Activated naive CD4-positive, alpha-beta T cell treated with anti-CD3 and anti-CD28 coated beads, Interleukin-2, amount 10 ng/mL, durations not matched to agents 7 days and 5 days (primary cell): ENCODE measurements at regions not wholly inside any gene's neighbourhood (a gene's known extent, or its start where the extent isn't known, plus 50 kb on each side); places are given as distances from the start of the nearest gene placed in this dataset.

Source experiments
- CTCF ChIA-PET: fragments of 350-600 bp; sonication (Branson Sonifier 250); formaldehyde crosslinking; loops from one replicate; lab custom pipeline; 2021; ENCODE audit warnings: antibody characterized with exemption; lab: Charles Lee
- DNase-seq: peaks from one replicate; pipeline ENCODE4 v3.0.0-alpha.2; 2020
- H3K27ac Mint-ChIP-seq: one replicate; pipeline ENCODE4 v1.8.0; 2021; ENCODE audit warnings: mild to moderate bottlenecking, moderate library complexity, mixed read lengths
- H3K27me3 Mint-ChIP-seq: one replicate; pipeline ENCODE4 v1.8.0; 2021; ENCODE audit warnings: mild to moderate bottlenecking, mixed read lengths
- H3K36me3 Mint-ChIP-seq: one replicate; pipeline ENCODE4 v1.8.0; 2021; ENCODE audit warnings: mixed read lengths
- H3K4me1 Mint-ChIP-seq: one replicate; pipeline ENCODE4 v1.8.0; 2021; ENCODE audit warnings: mixed read lengths
- H3K4me3 Mint-ChIP-seq: one replicate; pipeline ENCODE4 v1.8.0; 2021; ENCODE audit warnings: mild to moderate bottlenecking, moderate library complexity, mixed read lengths
- H3K9me3 Mint-ChIP-seq: one replicate; pipeline ENCODE4 v1.8.0; 2021; ENCODE audit warnings: mixed read lengths

DNA sequence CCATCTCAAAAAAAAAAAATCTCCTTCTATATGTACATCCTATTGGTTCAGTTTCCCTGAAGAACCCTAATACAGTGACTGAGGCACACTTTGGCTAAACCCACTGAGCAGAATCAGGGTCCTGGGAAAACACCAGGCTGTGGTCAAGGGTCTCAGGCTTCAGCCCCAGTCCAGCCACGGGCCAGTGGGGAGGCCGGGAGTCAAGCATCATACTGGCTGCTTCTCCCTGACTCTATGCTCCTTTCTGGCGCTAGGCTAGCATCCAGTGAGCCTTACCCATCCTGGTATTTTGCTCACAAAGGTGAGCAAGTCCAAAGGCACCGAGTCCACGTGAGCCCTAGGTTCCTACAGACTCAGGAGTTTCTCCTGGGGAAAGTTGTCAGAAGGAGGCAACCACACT lies 752.5 kb downstream of the BRD1 start:
- CTCF ChIA-PET, result no interaction called here
- no peak overlapping the region for H3K27ac Mint-ChIP-seq
- H3K27me3 Mint-ChIP-seq, result peaks cover 4% of the 10 kb centered on the region
- H3K4me1 Mint-ChIP-seq, result no peaks in the 10 kb centered on the region
- no peak overlapping the region for H3K4me3 Mint-ChIP-seq
- no peak for DNase-seq
- H3K9me3 Mint-ChIP-seq, result no peaks in the 10 kb centered on the region
- H3K36me3 Mint-ChIP-seq, result no peaks in the 10 kb centered on the region

DNA sequence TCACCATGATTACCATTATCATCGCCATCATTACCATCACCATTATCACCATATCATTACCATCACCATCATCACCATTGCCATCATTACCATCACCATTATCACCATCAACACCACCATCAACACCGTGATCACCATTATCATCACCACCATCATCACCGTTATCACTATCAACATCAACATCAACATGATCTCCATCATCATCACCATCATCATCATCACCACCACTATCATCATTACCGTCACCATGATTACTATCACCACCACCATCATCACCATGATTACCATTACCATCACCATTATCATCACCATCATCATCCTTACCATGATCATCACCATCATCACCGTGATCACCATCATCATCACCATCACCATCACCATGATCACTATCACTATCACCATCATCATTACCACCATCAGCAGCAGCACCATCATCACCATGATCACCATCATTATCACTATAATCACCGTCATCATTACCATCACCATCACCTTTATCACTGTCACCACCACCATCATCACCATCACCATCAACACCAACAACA lies 753.7 kb downstream of the BRD1 start:
- no peaks in the 10 kb centered on the region for H3K9me3 Mint-ChIP-seq

DNA sequence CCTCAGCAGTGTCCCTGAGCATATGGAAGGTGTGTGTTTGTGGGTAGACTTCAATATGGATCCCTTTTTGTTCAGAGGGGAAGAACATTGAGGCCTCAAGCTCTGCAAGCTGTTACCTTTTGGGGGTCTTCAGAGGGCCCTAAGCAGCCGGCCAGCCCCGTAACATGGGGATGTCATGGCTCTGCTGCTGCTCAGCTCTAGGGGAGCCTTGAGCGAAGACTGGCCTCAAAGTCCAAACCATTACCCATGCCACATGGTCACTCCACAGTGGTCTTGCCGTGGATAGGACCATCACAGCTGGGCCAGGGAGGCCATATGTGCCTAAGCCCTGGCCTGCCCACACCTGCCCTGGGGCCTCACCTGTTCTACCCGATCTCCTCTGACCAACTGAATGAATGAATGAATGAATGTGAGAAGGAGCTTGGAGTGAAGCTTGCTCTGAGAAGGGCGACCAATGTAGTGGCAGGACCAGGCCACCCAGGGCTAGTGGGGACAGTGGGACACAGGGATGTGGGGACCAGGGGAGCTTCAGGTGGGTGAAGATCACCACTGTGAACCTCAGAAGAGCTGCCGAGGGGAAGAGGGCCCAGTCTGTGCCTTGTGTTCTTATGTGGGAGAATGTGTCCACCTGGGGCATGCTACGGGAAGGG lies 754.6 kb downstream of the BRD1 start:
- Mint-ChIP-seq H3K4me1 (no peaks in the 10 kb centered on the region), H3K36me3 (no peaks in the 10 kb centered on the region)
- CTCF ChIA-PET, result no interaction called here

More for the DNA sequence above, 753.7 kb downstream of the BRD1 start:
- CTCF ChIA-PET, result no interaction called here
- Mint-ChIP-seq H3K27ac (no peak overlapping the region), H3K4me3 (no peak overlapping the region), H3K4me1 (no peaks in the 10 kb centered on the region), H3K27me3 (peaks cover 4% of the 10 kb centered on the region), H3K36me3 (no peaks in the 10 kb centered on the region)
- DNase-seq, result no peak

DNA sequence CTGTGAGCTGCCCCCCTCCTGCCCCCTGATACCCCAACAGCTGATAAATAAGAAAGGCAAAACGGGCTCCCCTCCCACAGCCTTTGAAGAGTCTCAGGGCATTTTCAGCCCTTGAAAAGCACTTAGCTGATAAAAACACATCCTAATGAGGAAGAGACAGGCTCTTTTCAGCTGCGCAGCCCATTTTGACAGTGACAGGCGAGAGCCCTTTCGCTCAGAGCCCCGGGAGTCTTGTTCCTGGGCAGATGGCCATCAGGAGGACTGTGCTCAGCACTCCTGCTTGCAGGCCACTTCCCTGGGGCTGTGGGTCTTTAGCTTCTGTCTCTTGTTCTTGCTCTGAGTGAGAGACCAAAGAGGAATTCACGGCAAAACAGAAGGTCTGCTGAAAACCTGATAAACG lies 757.2 kb downstream of the BRD1 start:
- Mint-ChIP-seq H3K4me1 (no peaks in the 10 kb centered on the region), H3K36me3 (no peaks in the 10 kb centered on the region), H3K27ac (no peak overlapping the region), H3K9me3 (no peaks in the 10 kb centered on the region), H3K27me3 (peaks cover 4% of the 10 kb centered on the region), H3K4me3 (no peak overlapping the region)
- CTCF ChIA-PET, result no interaction called here
- no peak for DNase-seq

More for the DNA sequence above, 754.6 kb downstream of the BRD1 start:
- no peak for DNase-seq
- H3K9me3 Mint-ChIP-seq, result no peaks in the 10 kb centered on the region
- H3K27me3 Mint-ChIP-seq, result peaks cover 4% of the 10 kb centered on the region
- no peak overlapping the region for H3K4me3 Mint-ChIP-seq
- H3K27ac Mint-ChIP-seq, result no peak overlapping the region

DNA sequence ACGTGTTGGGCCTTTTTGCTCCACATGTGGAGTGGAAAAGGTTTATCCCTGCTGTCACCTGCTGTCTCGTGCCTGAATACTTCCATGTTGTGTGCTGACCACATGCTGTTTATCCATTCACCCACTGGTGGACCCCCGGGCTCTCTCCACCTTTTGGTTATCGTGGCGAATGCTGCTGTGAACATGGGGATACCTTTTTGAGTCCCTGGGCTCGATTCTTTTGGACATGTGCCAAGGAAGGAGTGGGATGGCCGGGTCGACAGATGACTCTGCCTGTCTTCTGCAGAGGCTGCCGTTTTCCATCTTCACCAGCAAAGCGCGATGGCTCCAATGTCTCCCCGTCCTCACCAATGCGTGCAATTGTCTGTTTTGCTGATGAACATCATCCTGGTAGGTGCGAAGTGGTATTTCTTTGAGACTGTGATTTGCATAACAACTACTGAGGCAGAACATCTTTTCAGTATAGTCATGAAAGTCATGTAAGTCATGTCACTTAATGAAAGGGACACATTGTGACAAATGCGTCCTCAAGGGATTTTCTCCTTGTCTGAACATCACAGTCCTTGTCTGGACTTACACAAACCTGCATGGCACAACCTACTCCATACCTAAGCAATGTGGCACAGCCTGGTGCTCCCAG lies 758.7 kb downstream of the BRD1 start:
- Mint-ChIP-seq H3K27me3 (peaks cover 4% of the 10 kb centered on the region), H3K36me3 (no peaks in the 10 kb centered on the region), H3K9me3 (no peaks in the 10 kb centered on the region), H3K4me3 (no peak overlapping the region), H3K27ac (no peak overlapping the region), H3K4me1 (no peaks in the 10 kb centered on the region)
- CTCF ChIA-PET, result no interaction called here
- DNase-seq, result no peak

DNA sequence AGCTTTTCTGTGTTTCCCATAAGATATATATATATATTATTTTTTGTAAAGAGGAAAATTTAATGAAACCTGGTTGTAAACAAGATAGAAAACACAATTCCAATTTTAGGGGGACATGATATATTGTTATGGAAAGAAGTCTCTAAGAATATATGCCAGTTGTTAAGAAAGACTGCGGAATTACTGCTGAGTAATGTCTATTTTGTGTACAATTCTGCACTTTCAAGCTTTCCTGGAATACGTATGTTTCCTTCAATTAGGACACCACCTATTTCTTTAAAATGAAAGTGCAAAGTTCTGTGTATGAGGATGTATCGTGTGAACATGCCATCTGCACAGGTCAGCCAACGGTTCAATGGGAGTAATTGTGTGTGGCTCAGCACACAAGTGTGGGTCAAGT lies 760.2 kb downstream of the BRD1 start:
- no peaks in the 10 kb centered on the region for H3K36me3 Mint-ChIP-seq
- DNase-seq, result no peak
- CTCF ChIA-PET, result no interaction called here
- peaks cover 12% of the 10 kb centered on the region for H3K27me3 Mint-ChIP-seq
- H3K9me3 Mint-ChIP-seq, result no peaks in the 10 kb centered on the region
- no peaks in the 10 kb centered on the region for H3K4me1 Mint-ChIP-seq
- H3K27ac Mint-ChIP-seq, result no peak overlapping the region
- H3K4me3 Mint-ChIP-seq, result no peak overlapping the region

DNA sequence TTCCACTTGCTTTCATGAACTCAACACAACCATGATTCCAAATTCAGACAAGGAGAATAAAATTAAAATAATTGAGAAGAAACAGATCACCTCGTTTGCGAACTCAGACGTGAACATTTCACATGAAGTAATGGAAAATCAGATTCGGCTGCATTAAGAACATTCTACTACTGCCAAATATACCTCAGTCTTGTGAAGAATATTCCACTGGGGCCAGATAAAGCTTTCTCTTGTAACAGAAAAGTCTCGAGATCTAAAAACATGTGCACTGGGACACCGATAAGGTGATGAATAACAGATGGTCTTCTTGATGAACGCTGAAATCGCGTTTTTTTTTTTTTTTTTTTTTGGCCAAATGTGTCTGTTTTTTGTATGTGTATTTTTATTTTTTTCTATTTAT lies 761.1 kb downstream of the BRD1 start:
- peaks cover 18% of the 10 kb centered on the region for H3K27me3 Mint-ChIP-seq
- H3K4me1 Mint-ChIP-seq, result no peaks in the 10 kb centered on the region
- H3K27ac Mint-ChIP-seq, result no peak overlapping the region
- no peaks in the 10 kb centered on the region for H3K9me3 Mint-ChIP-seq
- H3K36me3 Mint-ChIP-seq, result no peaks in the 10 kb centered on the region
- no peak overlapping the region for H3K4me3 Mint-ChIP-seq
- CTCF ChIA-PET, result no interaction called here
- no peak for DNase-seq

DNA sequence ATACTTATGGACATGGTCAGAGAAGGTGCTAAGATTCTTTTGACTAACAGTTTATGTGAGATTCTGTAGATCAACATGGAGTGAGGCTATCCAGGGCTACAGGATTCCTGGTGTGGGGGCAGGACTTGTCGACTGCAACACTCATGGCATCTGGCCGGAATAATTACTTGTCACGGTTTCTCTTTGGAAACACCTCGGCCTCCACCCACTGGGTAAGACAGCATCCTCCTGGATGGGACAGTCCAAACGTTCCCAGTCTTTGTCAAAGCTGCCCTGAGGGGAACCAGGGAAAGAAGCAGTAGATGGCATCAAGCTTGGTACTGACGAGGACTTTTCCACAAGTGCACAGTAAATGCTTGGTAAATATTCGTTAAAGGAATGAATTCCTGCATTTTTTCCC lies 762.8 kb downstream of the BRD1 start:
- H3K36me3 Mint-ChIP-seq, result no peaks in the 10 kb centered on the region
- no peaks in the 10 kb centered on the region for H3K4me1 Mint-ChIP-seq
- H3K27me3 Mint-ChIP-seq, result peaks cover 14% of the 10 kb centered on the region
- H3K4me3 Mint-ChIP-seq, result no peak overlapping the region
- H3K27ac Mint-ChIP-seq, result no peak overlapping the region
- H3K9me3 Mint-ChIP-seq, result no peaks in the 10 kb centered on the region
- DNase-seq, result no peak
- CTCF ChIA-PET, result no interaction called here

DNA sequence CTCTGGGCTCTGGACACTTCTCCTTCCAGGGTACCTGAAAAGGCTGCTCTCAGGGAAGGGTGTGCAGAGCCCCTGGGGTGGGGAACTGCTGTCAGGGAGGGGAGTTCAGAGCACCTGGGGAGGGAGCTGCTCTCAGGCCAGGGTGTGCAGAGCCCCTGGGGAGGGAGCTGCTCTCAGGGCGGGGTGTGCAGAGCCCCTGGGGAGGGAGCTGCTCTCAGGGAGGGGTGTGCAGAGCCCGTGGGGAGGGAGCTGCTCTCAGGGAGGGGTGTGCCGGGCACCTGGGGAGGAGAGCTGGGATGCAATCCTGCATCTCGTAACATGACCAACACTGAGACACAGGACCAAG lies 764.2 kb downstream of the BRD1 start:
- Mint-ChIP-seq H3K4me3 (no peak overlapping the region), H3K4me1 (no peaks in the 10 kb centered on the region), H3K27ac (no peak overlapping the region), H3K36me3 (no peaks in the 10 kb centered on the region), H3K27me3 (peaks cover 14% of the 10 kb centered on the region), H3K9me3 (no peaks in the 10 kb centered on the region)
- CTCF ChIA-PET, result no interaction called here
- no peak for DNase-seq

DNA sequence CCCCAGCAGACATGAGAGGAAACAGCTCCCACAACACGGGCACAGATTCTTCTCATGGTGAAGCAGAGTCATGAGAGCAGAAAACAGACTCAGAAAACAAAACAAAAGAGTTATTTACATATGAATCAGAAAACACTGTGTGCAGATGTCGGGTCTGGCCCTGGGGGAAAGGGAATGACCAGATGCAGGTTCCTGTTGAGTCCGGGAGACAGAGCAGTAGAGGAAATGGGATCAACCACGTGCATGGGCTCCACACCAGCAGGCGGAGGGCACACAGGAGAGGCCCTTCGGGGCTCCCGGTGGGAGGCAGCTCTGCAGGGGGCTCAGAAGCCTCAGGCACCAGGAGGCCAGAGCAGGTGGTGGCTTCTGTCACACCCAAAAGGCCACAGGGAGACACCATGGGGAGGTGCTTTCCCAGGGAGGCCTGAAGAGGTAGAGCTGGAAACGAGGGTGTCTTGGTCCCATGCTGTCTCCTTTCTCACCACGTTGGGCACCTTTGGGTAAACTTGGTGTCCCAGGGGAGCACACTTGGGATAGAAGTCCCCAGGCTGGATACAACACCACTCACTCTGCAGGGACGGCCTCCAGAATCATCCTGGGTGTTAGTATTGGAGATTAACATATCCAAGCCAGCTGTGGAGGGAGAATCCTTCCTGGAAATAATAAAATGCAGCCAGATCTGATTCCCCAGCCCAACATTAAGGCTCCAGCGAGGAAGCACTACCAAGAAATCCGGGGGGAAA lies 764.7 kb downstream of the BRD1 start:
- H3K9me3 Mint-ChIP-seq, result no peaks in the 10 kb centered on the region
- CTCF ChIA-PET, result no interaction called here
- peaks cover 14% of the 10 kb centered on the region for H3K27me3 Mint-ChIP-seq
- H3K4me1 Mint-ChIP-seq, result no peaks in the 10 kb centered on the region
- H3K27ac Mint-ChIP-seq, result no peak overlapping the region
- DNase-seq, result no peak
- H3K36me3 Mint-ChIP-seq, result no peaks in the 10 kb centered on the region
- H3K4me3 Mint-ChIP-seq, result no peak overlapping the region

DNA sequence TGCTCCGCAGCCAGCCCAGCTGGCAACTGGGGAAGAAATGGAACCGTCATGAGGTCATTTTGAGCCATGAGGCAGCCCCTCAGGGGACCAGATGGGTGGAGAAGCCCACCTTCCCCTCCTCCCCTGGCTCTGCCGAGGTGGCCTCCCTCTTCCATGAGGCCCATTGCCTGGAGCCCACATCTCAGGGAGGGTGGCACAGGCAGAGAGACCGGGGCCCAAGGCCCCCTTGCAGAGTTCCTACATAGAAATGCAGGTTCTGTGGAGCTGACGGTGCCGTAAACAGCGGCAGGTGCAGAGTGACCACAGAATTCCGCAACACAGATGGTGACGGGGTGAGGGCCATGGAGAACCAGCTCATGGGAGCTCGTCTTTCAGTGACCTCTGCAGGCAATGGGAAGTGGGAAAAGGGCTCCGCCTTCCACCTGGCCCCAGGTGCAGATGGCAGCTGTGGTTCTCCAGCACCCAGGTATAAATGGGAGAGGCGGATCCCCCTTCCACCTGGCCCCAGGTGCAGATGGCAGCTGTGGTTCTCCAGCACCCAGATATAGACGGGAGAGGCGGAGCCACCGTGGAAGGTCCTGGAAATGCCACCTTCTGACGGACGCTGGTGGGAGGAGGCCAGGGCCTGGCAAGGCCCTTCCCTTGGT lies 765.4 kb downstream of the BRD1 start:
- Mint-ChIP-seq H3K27ac (no peak overlapping the region), H3K36me3 (no peaks in the 10 kb centered on the region), H3K4me1 (no peaks in the 10 kb centered on the region), H3K9me3 (no peaks in the 10 kb centered on the region), H3K4me3 (no peak overlapping the region), H3K27me3 (peaks cover 14% of the 10 kb centered on the region)
- CTCF ChIA-PET, result no interaction called here
- DNase-seq, result no peak

DNA sequence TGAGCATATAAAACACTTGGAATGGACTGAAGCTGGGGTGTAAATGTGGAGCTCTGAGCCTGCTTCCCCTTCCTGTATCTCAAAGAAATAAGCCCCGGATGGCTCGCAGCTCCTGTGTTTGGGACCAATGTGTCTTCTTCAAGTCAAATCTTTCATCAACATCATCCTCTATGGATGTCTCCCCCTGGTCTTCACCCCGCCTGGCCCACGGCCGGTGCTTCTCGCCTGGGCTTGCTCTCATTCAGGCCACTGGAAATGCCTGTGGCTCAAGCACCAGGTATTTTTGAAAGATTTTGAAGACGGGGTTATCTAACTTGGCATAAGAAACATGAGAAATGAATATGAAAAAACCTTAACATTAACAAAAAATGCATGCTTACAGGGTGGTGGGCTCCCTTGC lies 769.8 kb downstream of the BRD1 start:
- peaks cover 10% of the 10 kb centered on the region for H3K27me3 Mint-ChIP-seq
- no peaks in the 10 kb centered on the region for H3K36me3 Mint-ChIP-seq
- no peak overlapping the region for H3K27ac Mint-ChIP-seq
- CTCF ChIA-PET, result no interaction called here
- H3K4me3 Mint-ChIP-seq, result no peak overlapping the region
- DNase-seq, result no peak
- no peaks in the 10 kb centered on the region for H3K4me1 Mint-ChIP-seq
- no peaks in the 10 kb centered on the region for H3K9me3 Mint-ChIP-seq

DNA sequence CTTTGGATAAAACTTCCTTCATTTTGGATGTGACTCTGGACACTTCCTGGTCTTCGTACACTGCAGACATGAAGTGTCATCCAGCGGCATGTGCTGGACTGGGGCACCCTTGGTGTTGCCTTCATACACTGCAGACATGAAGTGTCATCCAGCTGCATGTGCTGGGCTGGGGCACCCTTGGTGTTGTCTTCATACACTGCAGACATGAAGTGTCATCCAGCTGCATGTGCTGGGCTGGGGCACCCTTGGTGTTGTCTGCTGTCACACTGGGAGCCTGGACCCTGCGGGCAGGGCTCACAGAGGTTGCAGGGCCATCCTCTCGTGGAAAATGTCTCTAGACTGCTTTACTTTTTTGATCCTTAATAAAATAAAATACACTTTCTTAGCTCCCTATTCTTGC lies 771.4 kb downstream of the BRD1 start:
- Mint-ChIP-seq H3K4me3 (no peak overlapping the region), H3K4me1 (no peaks in the 10 kb centered on the region), H3K36me3 (no peaks in the 10 kb centered on the region), H3K27ac (no peak overlapping the region), H3K9me3 (no peaks in the 10 kb centered on the region), H3K27me3 (no peaks in the 10 kb centered on the region)
- DNase-seq, result no peak
- CTCF ChIA-PET, result no interaction called here

DNA sequence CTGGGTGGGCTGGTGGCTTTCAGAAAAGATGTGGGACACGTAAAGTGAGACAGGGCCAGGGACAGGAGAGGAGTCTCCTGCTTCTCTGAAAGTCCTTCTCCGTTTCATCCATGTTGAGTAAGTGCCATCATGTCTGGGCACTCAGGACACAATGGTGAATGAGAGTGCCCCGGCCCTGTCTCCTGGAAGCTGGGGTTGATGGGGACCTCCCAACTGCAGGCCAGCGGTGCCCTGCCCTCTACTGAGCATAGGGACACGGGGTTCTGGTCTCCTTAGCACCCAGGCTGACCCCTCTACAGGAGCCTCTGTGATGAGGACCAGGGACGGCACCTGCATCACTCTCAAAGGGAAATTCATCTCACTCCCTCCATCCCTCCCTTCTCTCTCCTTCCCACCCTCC lies 772.3 kb downstream of the BRD1 start:
- H3K36me3 Mint-ChIP-seq, result no peaks in the 10 kb centered on the region
- no peaks in the 10 kb centered on the region for H3K4me1 Mint-ChIP-seq
- CTCF ChIA-PET, result no interaction called here
- no peak for DNase-seq
- no peak overlapping the region for H3K27ac Mint-ChIP-seq
- H3K9me3 Mint-ChIP-seq, result no peaks in the 10 kb centered on the region
- H3K27me3 Mint-ChIP-seq, result no peaks in the 10 kb centered on the region
- no peak overlapping the region for H3K4me3 Mint-ChIP-seq
